ENCODE measurements at regions not wholly inside any gene's neighbourhood (a gene's known extent, or its start where the extent isn't known, plus 50 kb on each side); places are given as distances from the start of the nearest gene placed in this dataset.

- Histone ChIP-seq H3K9me3 (replicated peaks; ENCODE audit: low read length) (no peaks in the 10 kb centered on the region), H3K27me3 (ENCODE audit: control insufficient read depth, insufficient read depth, low read length) (no peaks in the 10 kb centered on the region), H3K4me1 (ENCODE audit: control insufficient read depth, insufficient read depth, low read length) (peaks cover 14% of the 10 kb centered on the region), H3K4me2 (ENCODE audit: low read length) (no peak overlapping the region), H3K9ac (ENCODE audit: low read depth, low read length) (no peak overlapping the region), H3K4me3 (ENCODE audit: low read length) (no peak overlapping the region), H3K36me3 (ENCODE audit: insufficient read depth, low read length) (peaks cover 10% of the 10 kb centered on the region)
Measured at GRCh38 chr13:73932091-73932490, 202.1 kb downstream of the KLF12 start.

GRCh38 chr13:73929287-73929932 is 204.8 kb downstream of the KLF12 start:
- no peaks in the 10 kb centered on the region for H3K27me3 ChIP-seq (ENCODE audit: control insufficient read depth, insufficient read depth, low read length)
- H3K9me3 ChIP-seq (replicated peaks; ENCODE audit: low read length), result no peaks in the 10 kb centered on the region
- no peak overlapping the region for H3K9ac ChIP-seq (ENCODE audit: low read depth, low read length)
- peaks cover 4% of the 10 kb centered on the region for H3K36me3 ChIP-seq (ENCODE audit: insufficient read depth, low read length)
- H3K4me1 ChIP-seq (ENCODE audit: control insufficient read depth, insufficient read depth, low read length), result peaks cover 10% of the 10 kb centered on the region
- H3K4me3 ChIP-seq (ENCODE audit: low read length), result no peak overlapping the region
- H3K4me2 ChIP-seq (ENCODE audit: low read length), result no peak overlapping the region

- H3K36me3 ChIP-seq (ENCODE audit: insufficient read depth, low read length), result peaks cover 4% of the 10 kb centered on the region
- no peaks in the 10 kb centered on the region for H3K27me3 ChIP-seq (ENCODE audit: control insufficient read depth, insufficient read depth, low read length)
- H3K4me2 ChIP-seq (ENCODE audit: low read length), result no peak overlapping the region
- H3K4me3 ChIP-seq (ENCODE audit: low read length), result no peak overlapping the region
- no peak overlapping the region for H3K9ac ChIP-seq (ENCODE audit: low read depth, low read length)
- H3K9me3 ChIP-seq (replicated peaks; ENCODE audit: low read length), result no peaks in the 10 kb centered on the region
- H3K4me1 ChIP-seq (ENCODE audit: control insufficient read depth, insufficient read depth, low read length), result peaks cover 14% of the 10 kb centered on the region
Measured at GRCh38 chr13:73924607-73925006, 209.6 kb downstream of the KLF12 start.

GRCh38 chr13:73922493-73923393 is 211.5 kb downstream of the KLF12 start:
- H3K9ac ChIP-seq (ENCODE audit: low read depth, low read length), result no peak overlapping the region
- H3K4me3 ChIP-seq (ENCODE audit: low read length), result no peak overlapping the region
- no peak overlapping the region for H3K4me2 ChIP-seq (ENCODE audit: low read length)
- H3K27me3 ChIP-seq (ENCODE audit: control insufficient read depth, insufficient read depth, low read length), result no peaks in the 10 kb centered on the region
- no peaks in the 10 kb centered on the region for H3K9me3 ChIP-seq (replicated peaks; ENCODE audit: low read length)
- H3K4me1 ChIP-seq (ENCODE audit: control insufficient read depth, insufficient read depth, low read length), result peaks cover 14% of the 10 kb centered on the region
- H3K36me3 ChIP-seq (ENCODE audit: insufficient read depth, low read length), result no peaks in the 10 kb centered on the region

- no peak overlapping the region for H3K4me3 ChIP-seq (ENCODE audit: low read length)
- no peaks in the 10 kb centered on the region for H3K36me3 ChIP-seq (ENCODE audit: insufficient read depth, low read length)
- H3K27me3 ChIP-seq (ENCODE audit: control insufficient read depth, insufficient read depth, low read length), result no peaks in the 10 kb centered on the region
Measured at GRCh38 chr13:73918691-73919090, 215.5 kb downstream of the KLF12 start.

GRCh38 chr13:73913751-73914518 is 220.3 kb downstream of the KLF12 start:
- H3K36me3 ChIP-seq (ENCODE audit: insufficient read depth, low read length), result no peaks in the 10 kb centered on the region
- no peak overlapping the region for H3K4me3 ChIP-seq (ENCODE audit: low read length)
- H3K4me2 ChIP-seq (ENCODE audit: low read length), result peak overlapping the region; percentile 16
- peaks cover 21% of the 10 kb centered on the region for H3K4me1 ChIP-seq (ENCODE audit: control insufficient read depth, insufficient read depth, low read length)
- H3K9ac ChIP-seq (ENCODE audit: low read depth, low read length), result no peak overlapping the region
- no peaks in the 10 kb centered on the region for H3K27me3 ChIP-seq (ENCODE audit: control insufficient read depth, insufficient read depth, low read length)
- no peaks in the 10 kb centered on the region for H3K9me3 ChIP-seq (replicated peaks; ENCODE audit: low read length)

More at GRCh38 chr13:73918691-73919090, 215.5 kb downstream of the KLF12 start:
- Histone ChIP-seq H3K4me2 (ENCODE audit: low read length) (no peak overlapping the region), H3K9me3 (replicated peaks; ENCODE audit: low read length) (no peaks in the 10 kb centered on the region), H3K9ac (ENCODE audit: low read depth, low read length) (no peak overlapping the region), H3K4me1 (ENCODE audit: control insufficient read depth, insufficient read depth, low read length) (peaks cover 22% of the 10 kb centered on the region)

GRCh38 chr13:73913079-73913740 is 221.0 kb downstream of the KLF12 start:
- Histone ChIP-seq H3K4me1 (ENCODE audit: control insufficient read depth, insufficient read depth, low read length) (peaks cover 21% of the 10 kb centered on the region), H3K4me2 (ENCODE audit: low read length) (peak overlapping the region; percentile 52), H3K27me3 (ENCODE audit: control insufficient read depth, insufficient read depth, low read length) (no peaks in the 10 kb centered on the region), H3K9me3 (replicated peaks; ENCODE audit: low read length) (no peaks in the 10 kb centered on the region), H3K36me3 (ENCODE audit: insufficient read depth, low read length) (no peaks in the 10 kb centered on the region), H3K4me3 (ENCODE audit: low read length) (no peak overlapping the region), H3K9ac (ENCODE audit: low read depth, low read length) (no peak overlapping the region)

- H3K9ac ChIP-seq (ENCODE audit: low read depth, low read length), result no peak overlapping the region
- H3K4me2 ChIP-seq (ENCODE audit: low read length), result no peak overlapping the region
- H3K36me3 ChIP-seq (ENCODE audit: insufficient read depth, low read length), result no peaks in the 10 kb centered on the region
- no peak overlapping the region for H3K4me3 ChIP-seq (ENCODE audit: low read length)
- H3K4me1 ChIP-seq (ENCODE audit: control insufficient read depth, insufficient read depth, low read length), result peaks cover 21% of the 10 kb centered on the region
- no peaks in the 10 kb centered on the region for H3K9me3 ChIP-seq (replicated peaks; ENCODE audit: low read length)
- H3K27me3 ChIP-seq (ENCODE audit: control insufficient read depth, insufficient read depth, low read length), result no peaks in the 10 kb centered on the region
Measured at GRCh38 chr13:73911361-73911760, 222.8 kb downstream of the KLF12 start.

GRCh38 chr13:73910733-73911132 is 223.5 kb downstream of the KLF12 start:
- no peak overlapping the region for H3K4me2 ChIP-seq (ENCODE audit: low read length)
- no peaks in the 10 kb centered on the region for H3K27me3 ChIP-seq (ENCODE audit: control insufficient read depth, insufficient read depth, low read length)
- no peak overlapping the region for H3K9ac ChIP-seq (ENCODE audit: low read depth, low read length)
- no peak overlapping the region for H3K4me3 ChIP-seq (ENCODE audit: low read length)
- no peaks in the 10 kb centered on the region for H3K36me3 ChIP-seq (ENCODE audit: insufficient read depth, low read length)
- peaks cover 21% of the 10 kb centered on the region for H3K4me1 ChIP-seq (ENCODE audit: control insufficient read depth, insufficient read depth, low read length)
- no peaks in the 10 kb centered on the region for H3K9me3 ChIP-seq (replicated peaks; ENCODE audit: low read length)

GRCh38 chr13:73908809-73909208 is 225.4 kb downstream of the KLF12 start:
- no peaks in the 10 kb centered on the region for H3K27me3 ChIP-seq (ENCODE audit: control insufficient read depth, insufficient read depth, low read length)
- H3K4me3 ChIP-seq (ENCODE audit: low read length), result no peak overlapping the region
- H3K9ac ChIP-seq (ENCODE audit: low read depth, low read length), result no peak overlapping the region
- no peaks in the 10 kb centered on the region for H3K36me3 ChIP-seq (ENCODE audit: insufficient read depth, low read length)
- H3K4me2 ChIP-seq (ENCODE audit: low read length), result no peak overlapping the region
- H3K4me1 ChIP-seq (ENCODE audit: control insufficient read depth, insufficient read depth, low read length), result peaks cover 12% of the 10 kb centered on the region
- H3K9me3 ChIP-seq (replicated peaks; ENCODE audit: low read length), result no peaks in the 10 kb centered on the region

- Histone ChIP-seq H3K4me3 (ENCODE audit: low read length) (no peak overlapping the region), H3K4me1 (ENCODE audit: control insufficient read depth, insufficient read depth, low read length) (no peaks in the 10 kb centered on the region), H3K27me3 (ENCODE audit: control insufficient read depth, insufficient read depth, low read length) (no peaks in the 10 kb centered on the region), H3K9me3 (replicated peaks; ENCODE audit: low read length) (no peaks in the 10 kb centered on the region), H3K9ac (ENCODE audit: low read depth, low read length) (no peak overlapping the region), H3K36me3 (ENCODE audit: insufficient read depth, low read length) (no peaks in the 10 kb centered on the region), H3K4me2 (ENCODE audit: low read length) (no peak overlapping the region)
Measured at GRCh38 chr13:73904625-73905024, 229.6 kb downstream of the KLF12 start.

All from skeletal muscle satellite cell (primary cell).